ENCODE measurements at regions not wholly inside any gene's neighbourhood (a gene's known extent, or its start where the extent isn't known, plus 50 kb on each side); places are given as distances from the start of the nearest gene placed in this dataset.

- H3K9me3 ChIP-seq (replicated peaks), result no peaks in the 10 kb centered on the region
Observed at GRCh38 chr2:129733579-129733978, 245.9 kb upstream of the RAB6C start.

DNA sequence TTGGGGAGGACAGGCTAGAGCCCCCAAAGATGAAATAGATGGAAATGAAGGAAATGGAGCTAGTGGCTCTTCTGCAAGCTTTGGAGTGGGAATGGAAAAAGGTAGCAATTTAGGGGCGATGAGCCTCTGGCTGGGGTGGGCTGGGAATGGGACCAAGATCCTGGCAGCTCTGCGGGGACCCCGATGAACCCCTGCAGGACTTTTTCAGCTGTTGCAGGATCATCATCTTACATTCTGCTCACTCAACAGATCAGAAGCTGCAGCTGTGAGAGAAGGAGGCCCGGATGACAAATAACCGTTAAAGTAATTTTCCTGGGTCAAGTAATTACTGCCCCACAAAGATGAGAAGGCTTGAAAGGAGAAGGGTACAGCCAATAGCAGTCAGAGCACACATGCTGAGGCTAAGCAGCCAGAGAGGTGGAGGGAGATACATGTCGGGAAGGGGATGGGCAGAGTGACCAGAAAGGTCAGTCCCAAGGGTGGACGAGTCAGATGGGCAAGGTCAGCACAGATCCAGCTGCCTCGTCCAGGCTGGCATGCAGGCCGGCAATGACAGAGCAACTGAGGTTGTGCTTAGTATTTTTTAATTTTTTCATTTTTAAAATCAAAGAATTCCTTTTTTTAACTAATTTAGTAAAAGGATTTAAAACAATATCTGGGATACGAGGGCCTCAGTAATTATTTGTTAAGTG lies 245.0 kb upstream of the RAB6C start:
- no peak for TF ChIP-seq CTCF (IDR thresholded peaks at IDR 0.05; ENCODE audit: borderline replicate concordance)
- Histone ChIP-seq H3K36me3 (no peaks in the 10 kb centered on the region), H3K27me3 (ENCODE audit: low read depth) (peaks cover 28% of the 10 kb centered on the region), H3K27ac (replicated peaks) (no peak overlapping the region), H3K9me3 (replicated peaks) (no peaks in the 10 kb centered on the region), H3K4me3 (no peak overlapping the region), H3K4me1 (no peaks in the 10 kb centered on the region)
- intact Hi-C loops (cut with micrococcal nuclease), result no loop called here
- DNase-seq, result no peak

More at GRCh38 chr2:129733579-129733978, 245.9 kb upstream of the RAB6C start:
- peaks cover 31% of the 10 kb centered on the region for H3K27me3 ChIP-seq (ENCODE audit: low read depth)
- DNase-seq, result no peak
- H3K4me3 ChIP-seq, result no peak overlapping the region
- intact Hi-C loops (cut with micrococcal nuclease), result no loop called here
- no peaks in the 10 kb centered on the region for H3K36me3 ChIP-seq
- H3K27ac ChIP-seq (replicated peaks), result no peak overlapping the region
- no peaks in the 10 kb centered on the region for H3K4me1 ChIP-seq
- no peak for TF ChIP-seq CTCF (IDR thresholded peaks at IDR 0.05; ENCODE audit: borderline replicate concordance)

GRCh38 chr2:129735576-129735975 lies 243.9 kb upstream of the RAB6C start:
- intact Hi-C loops (cut with micrococcal nuclease), result no loop called here
- no peak for TF ChIP-seq CTCF (IDR thresholded peaks at IDR 0.05; ENCODE audit: borderline replicate concordance)
- Histone ChIP-seq H3K4me3 (no peak overlapping the region), H3K9me3 (replicated peaks) (no peaks in the 10 kb centered on the region), H3K36me3 (no peaks in the 10 kb centered on the region), H3K27me3 (ENCODE audit: low read depth) (peaks cover 25% of the 10 kb centered on the region), H3K4me1 (no peaks in the 10 kb centered on the region), H3K27ac (replicated peaks) (no peak overlapping the region)
- no peak for DNase-seq

- Histone ChIP-seq H3K27me3 (ENCODE audit: low read depth) (peaks cover 12% of the 10 kb centered on the region), H3K4me3 (no peak overlapping the region), H3K36me3 (no peaks in the 10 kb centered on the region), H3K27ac (replicated peaks) (no peak overlapping the region), H3K4me1 (no peaks in the 10 kb centered on the region), H3K9me3 (replicated peaks) (no peaks in the 10 kb centered on the region)
- intact Hi-C loops (cut with micrococcal nuclease), result no loop called here
- no peak for TF ChIP-seq CTCF (IDR thresholded peaks at IDR 0.05; ENCODE audit: borderline replicate concordance)
- no peak for DNase-seq
Observed at GRCh38 chr2:129737660-129738527, 241.6 kb upstream of the RAB6C start.

DNA sequence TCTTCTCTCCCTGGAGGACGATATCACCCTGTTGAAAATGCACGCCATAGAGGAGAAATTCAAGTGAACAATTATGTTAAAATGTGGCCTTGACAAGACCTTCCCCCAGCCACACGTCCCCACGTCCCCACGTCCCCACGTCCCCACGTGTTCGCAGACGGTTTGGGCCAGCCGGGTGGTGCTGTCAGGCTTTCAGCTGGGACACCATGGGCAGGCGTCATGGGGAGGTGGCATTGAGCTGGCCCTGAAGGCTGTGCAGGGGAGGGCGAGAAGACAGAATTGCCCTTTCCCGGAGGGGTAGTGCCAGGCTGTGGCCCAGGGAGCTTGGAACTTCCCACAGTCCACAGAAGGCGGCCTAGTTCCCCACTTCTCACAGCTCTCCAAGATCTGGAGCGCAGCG lies 240.7 kb upstream of the RAB6C start:
- intact Hi-C loops (cut with micrococcal nuclease), result no loop called here
- Histone ChIP-seq H3K27ac (replicated peaks) (no peak overlapping the region), H3K27me3 (ENCODE audit: low read depth) (peaks cover 6% of the 10 kb centered on the region), H3K4me3 (no peak overlapping the region), H3K36me3 (no peaks in the 10 kb centered on the region), H3K4me1 (no peaks in the 10 kb centered on the region), H3K9me3 (replicated peaks) (no peaks in the 10 kb centered on the region)
- TF ChIP-seq CTCF (IDR thresholded peaks at IDR 0.05; ENCODE audit: borderline replicate concordance), result no peak
- no peak for DNase-seq

All from left ventricle myocardium inferior (tissue), 1 donor.